Gastrocnemius medialis (tissue), 4 donors: ENCODE measurements at regions not wholly inside any gene's neighbourhood (a gene's known extent, or its start where the extent isn't known, plus 50 kb on each side); places are given as distances from the start of the nearest gene placed in this dataset.

Experiments used
- ATAC-seq, 2 donors: fragments of 150-250 bp; one replicate each; pipeline ENCODE4 v1.9.1; 2016
- DNase-seq, 2 donors: peaks; one replicate each; pipeline ENCODE4 v3.0.0-alpha.2; 2019
- H3K27ac ChIP-seq, 4 donors: fragments of 200-600 bp; sonication (generic); 1 replicate in 1 of 4; 2 replicates in 3 of 4; pipeline ENCODE4 v1.5.1; 2016 to 2018; ENCODE audit warnings: mild to moderate bottlenecking in 2 of 4, moderate library complexity in 1 of 4
- H3K27me3 ChIP-seq, 3 donors: fragments of 200-600 bp; sonication (generic) in 2 of 3; 1 replicate in 1 of 3; 2 replicates in 2 of 3; pipeline versions ENCODE4 v1.5.1 to v1.6.0; 2016 to 2019; ENCODE audit warnings: mild to moderate bottlenecking in 1 of 3, moderate library complexity in 1 of 3
- H3K36me3 ChIP-seq, 2 donors: fragments of 200-600 bp; sonication (generic) in 1 of 2; one replicate each; pipeline ENCODE4 v1.5.1; 2017 to 2018
- H3K4me1 ChIP-seq, 2 donors: fragments of 200-600 bp; sonication (generic) in 1 of 2; one replicate each; pipeline ENCODE4 v1.5.1; 2016 to 2017; ENCODE audit warnings: mild to moderate bottlenecking in 2 of 2
- H3K4me3 ChIP-seq, 4 donors: fragments of 200-600 bp; sonication (generic) in 3 of 4; 1 replicate in 1 of 4; 2 replicates in 3 of 4; pipeline ENCODE4 v1.5.1; 2016 to 2019; ENCODE audit warnings: mild to moderate bottlenecking in 2 of 4
- H3K9me3 ChIP-seq, 3 donors: fragments of 200-600 bp; sonication (generic) in 2 of 3; 1 replicate in 1 of 3; 2 replicates in 2 of 3; pipeline ENCODE4 v1.5.1; 2016 to 2019
- CTCF ChIP-seq, 5 experiments: fragments of 450-650 bp in 3 of 5; fragments of 200-600 bp in 2 of 5; sonication (generic) in 2 of 5; IDR thresholded peaks in 4 of 5; conservative IDR thresholded peaks in 1 of 5; 1 replicate in 4 of 5; 2 replicates in 1 of 5; pipeline ENCODE4 v1.5.1; 2016 to 2019; ENCODE audit warnings: antibody characterized with exemption in 5 of 5, mild to moderate bottlenecking in 3 of 5, moderate library complexity in 3 of 5
- POLR2A ChIP-seq, 2 donors: fragments of 450-650 bp; IDR thresholded peaks; one replicate each; pipeline ENCODE4 v1.6.1; 2017; ENCODE audit warnings: antibody characterized with exemption in 2 of 2, mild to moderate bottlenecking in 2 of 2, moderate library complexity in 2 of 2
- in situ Hi-C, 4 donors: fragments of 200-750 bp; cut with MboI; loops; one replicate each; pipeline versions ENCODE4 v1.15.0 to v1.8.0; 2017; ENCODE audit warnings: low sequenced_read_pairs in 4 of 4
- intact Hi-C: fragments of 100-400 bp; cut with DNase I; formaldehyde crosslinking; loops from one replicate; pipeline ENCODE4 v1.15.1; 2023; ENCODE audit warnings: low total_unique reads

GRCh38 chr6:23823421-23823820 lies 302.6 kb upstream of the NRSN1 start:
- TF ChIP-seq POLR2A (IDR thresholded peaks at IDR 0.05) (no peak), CTCF (IDR thresholded peaks at IDR 0.05 in 4 of 5, conservative IDR thresholded peaks at IDR 0.05 in 1 of 5) (no peak)
- DNase-seq = no peak
- intact Hi-C loops (no loop called here), in situ Hi-C loops (no loop called here)
- no peaks in the 10 kb centered on the region for H3K27me3 ChIP-seq
- H3K4me1 ChIP-seq = no peaks in the 10 kb centered on the region
- no peak overlapping the region for H3K27ac ChIP-seq
- H3K36me3 ChIP-seq = no peaks in the 10 kb centered on the region
- no peak overlapping the region for H3K4me3 ChIP-seq
- no peaks in the 10 kb centered on the region for H3K9me3 ChIP-seq
- ATAC-seq = no peak

- H3K4me3 ChIP-seq = no peak overlapping the region
- ATAC-seq (no peak), DNase-seq (no peak)
- no peak overlapping the region for H3K27ac ChIP-seq
- TF ChIP-seq POLR2A (IDR thresholded peaks at IDR 0.05) (no peak), CTCF (IDR thresholded peaks at IDR 0.05 in 4 of 5, conservative IDR thresholded peaks at IDR 0.05 in 1 of 5) (no peak)
- H3K9me3 ChIP-seq = no peaks in the 10 kb centered on the region
- no peaks in the 10 kb centered on the region for H3K36me3 ChIP-seq
- no peaks in the 10 kb centered on the region for H3K4me1 ChIP-seq
- intact Hi-C loops = no loop called here
- in situ Hi-C loops = no loop called here
- no peaks in the 10 kb centered on the region for H3K27me3 ChIP-seq
Observed at GRCh38 chr6:23826572-23826971, 299.4 kb upstream of the NRSN1 start.

GRCh38 chr6:23828861-23829260 lies 297.2 kb upstream of the NRSN1 start:
- Histone ChIP-seq H3K4me1 (no peaks in the 10 kb centered on the region), H3K36me3 (no peaks in the 10 kb centered on the region), H3K9me3 (no peaks in the 10 kb centered on the region), H3K4me3 (no peak overlapping the region), H3K27me3 (no peaks in the 10 kb centered on the region), H3K27ac (no peak overlapping the region)
- intact Hi-C loops = no loop called here
- ATAC-seq (no peak), DNase-seq (no peak)
- TF ChIP-seq POLR2A (IDR thresholded peaks at IDR 0.05) (no peak), CTCF (IDR thresholded peaks at IDR 0.05 in 4 of 5, conservative IDR thresholded peaks at IDR 0.05 in 1 of 5) (no peak)
- in situ Hi-C loops = no loop called here

GRCh38 chr6:23841116-23841515 lies 284.9 kb upstream of the NRSN1 start:
- no peak overlapping the region for H3K27ac ChIP-seq
- TF ChIP-seq POLR2A (IDR thresholded peaks at IDR 0.05) (no peak), CTCF (IDR thresholded peaks at IDR 0.05 in 4 of 5, conservative IDR thresholded peaks at IDR 0.05 in 1 of 5) (no peak)
- no peaks in the 10 kb centered on the region for H3K4me1 ChIP-seq
- H3K4me3 ChIP-seq = no peak overlapping the region
- no peak for ATAC-seq
- in situ Hi-C loops = no loop called here
- DNase-seq = no peak
- H3K36me3 ChIP-seq = no peaks in the 10 kb centered on the region
- intact Hi-C loops = no loop called here
- no peaks in the 10 kb centered on the region for H3K27me3 ChIP-seq
- no peaks in the 10 kb centered on the region for H3K9me3 ChIP-seq

- no peak for ATAC-seq
- Histone ChIP-seq H3K4me1 (no peaks in the 10 kb centered on the region), H3K27me3 (no peaks in the 10 kb centered on the region), H3K4me3 (no peak overlapping the region), H3K9me3 (no peaks in the 10 kb centered on the region), H3K27ac (no peak overlapping the region), H3K36me3 (no peaks in the 10 kb centered on the region)
- TF ChIP-seq CTCF (IDR thresholded peaks at IDR 0.05 in 4 of 5, conservative IDR thresholded peaks at IDR 0.05 in 1 of 5) (no peak), POLR2A (IDR thresholded peaks at IDR 0.05) (no peak)
- intact Hi-C loops (no loop called here), in situ Hi-C loops (no loop called here)
- DNase-seq = no peak
Observed at GRCh38 chr6:23842760-23843159, 283.3 kb upstream of the NRSN1 start.
